Muscle of leg (tissue), 3 donors: ENCODE measurements at regions not wholly inside any gene's neighbourhood (a gene's known extent, or its start where the extent isn't known, plus 50 kb on each side); places are given as distances from the start of the nearest gene placed in this dataset.
"Not testable (repeated sequence)": the region's sequence is repeated elsewhere in the genome, so short reads cannot be mapped to it uniquely, and the experiment has no call there.

Experiments
- DNase-seq: peaks from one replicate; pipeline ENCODE4 v3.0.0; 2013
- H3K27ac ChIP-seq: one replicate; pipeline ENCODE4 v1.5.1; 2013; ENCODE audit warnings: mild to moderate bottlenecking, low read length, control low read depth
- H3K27me3 ChIP-seq: one replicate; pipeline ENCODE4 v1.6.1; 2013; ENCODE audit warnings: low read length; ENCODE audit not compliant: control insufficient read depth, insufficient read depth
- H3K36me3 ChIP-seq: one replicate; pipeline ENCODE4 v1.6.1; 2013; ENCODE audit warnings: low read length; ENCODE audit not compliant: control insufficient read depth, insufficient read depth
- H3K4me1 ChIP-seq: one replicate; pipeline ENCODE4 v1.6.1; 2013; ENCODE audit warnings: low read length; ENCODE audit not compliant: control insufficient read depth, insufficient read depth
- H3K4me3 ChIP-seq: one replicate; pipeline ENCODE4 v1.5.1; 2013; ENCODE audit warnings: low read length, control low read depth
- H3K9me3 ChIP-seq: replicated peaks from 2 replicates; pipeline ENCODE4 v1.6.1; 2013; ENCODE audit warnings: low read depth, low read length; ENCODE audit not compliant: control insufficient read depth
- WGBS: methylation state at CpG from one replicate; pipeline ENCODE4 v1.1.5; 2013; ENCODE audit warnings: missing lambda C conversion rate; ENCODE audit not compliant: insufficient coverage; 5-methylcytosine and 5-hydroxymethylcytosine counted together

DNA sequence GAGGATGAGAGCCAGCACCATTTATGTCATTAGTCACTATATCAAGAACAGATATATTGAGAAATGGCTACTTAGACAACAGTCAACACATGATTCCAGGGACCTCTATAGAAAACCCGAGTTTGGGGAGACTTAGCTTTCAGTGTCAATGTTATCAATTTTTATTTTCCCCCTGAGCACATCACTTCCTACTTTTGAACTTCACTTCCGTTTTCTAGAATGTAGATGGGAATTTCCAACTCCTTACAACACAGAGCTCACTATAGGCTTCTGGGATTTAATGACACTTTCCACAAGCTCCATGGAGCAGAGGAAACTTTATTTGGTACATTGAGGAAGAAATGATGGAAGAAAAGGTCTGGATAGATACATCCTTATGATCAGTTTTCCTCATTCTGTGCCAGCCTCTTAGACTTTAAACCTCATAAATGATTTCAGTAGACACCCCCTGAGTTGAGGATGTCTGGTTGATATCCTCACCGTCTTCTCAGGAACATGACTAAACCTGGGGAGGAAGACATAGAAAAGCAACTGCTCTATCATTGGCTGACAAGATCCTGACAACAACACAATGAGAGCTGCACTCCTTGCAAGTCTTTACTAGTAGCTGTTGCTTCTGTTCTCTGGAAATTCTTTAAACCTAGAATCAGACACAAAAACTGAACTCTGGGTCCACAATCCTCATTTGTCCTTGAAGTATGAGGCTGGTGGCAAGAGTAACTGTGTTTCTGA is 449.4 kb upstream of the OR4E1 start:
- Histone ChIP-seq H3K4me3 (no peak overlapping the region), H3K9me3 (no peaks in the 10 kb centered on the region), H3K4me1 (no peaks in the 10 kb centered on the region), H3K36me3 (no peaks in the 10 kb centered on the region), H3K27me3 (no peaks in the 10 kb centered on the region), H3K27ac (no peak overlapping the region)
- 100% methylated on average over 1 of the region's 3 CpGs for WGBS
- DNase-seq, result no peak

DNA sequence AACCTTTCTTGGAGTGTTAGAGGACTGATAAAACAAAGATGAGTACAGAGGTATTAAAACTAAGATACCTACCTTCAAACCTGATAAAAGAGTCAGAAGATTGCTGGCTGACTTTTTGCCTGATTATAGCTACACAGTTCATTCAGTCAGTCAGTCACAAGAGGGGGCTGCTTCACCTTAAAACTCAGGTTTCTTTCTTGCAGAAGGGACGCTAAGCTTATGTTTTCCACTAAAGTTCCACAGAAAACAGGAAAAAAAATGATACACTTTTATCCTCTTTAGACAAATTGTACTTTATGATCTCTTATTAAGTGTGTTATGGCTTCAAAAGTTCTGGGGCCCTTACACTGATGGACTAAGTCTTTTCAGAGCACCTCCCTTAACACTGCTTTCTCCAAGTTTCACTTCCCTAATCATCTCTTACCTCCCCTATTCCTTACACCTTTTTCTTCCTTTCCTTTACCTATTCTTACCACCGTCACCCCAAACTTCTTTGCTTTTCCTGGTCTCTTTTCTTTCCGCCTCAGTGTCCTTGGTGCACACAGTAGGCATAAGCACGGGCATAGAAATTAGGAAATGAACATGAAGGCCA is 448.7 kb upstream of the OR4E1 start:
- Histone ChIP-seq H3K27me3 (no peaks in the 10 kb centered on the region), H3K9me3 (no peaks in the 10 kb centered on the region), H3K4me1 (no peaks in the 10 kb centered on the region), H3K27ac (no peak overlapping the region), H3K4me3 (no peak overlapping the region), H3K36me3 (no peaks in the 10 kb centered on the region)
- WGBS, result no CpG with 5 or more reads among the region's 4 CpGs
- peak; percentile 5 for DNase-seq

DNA sequence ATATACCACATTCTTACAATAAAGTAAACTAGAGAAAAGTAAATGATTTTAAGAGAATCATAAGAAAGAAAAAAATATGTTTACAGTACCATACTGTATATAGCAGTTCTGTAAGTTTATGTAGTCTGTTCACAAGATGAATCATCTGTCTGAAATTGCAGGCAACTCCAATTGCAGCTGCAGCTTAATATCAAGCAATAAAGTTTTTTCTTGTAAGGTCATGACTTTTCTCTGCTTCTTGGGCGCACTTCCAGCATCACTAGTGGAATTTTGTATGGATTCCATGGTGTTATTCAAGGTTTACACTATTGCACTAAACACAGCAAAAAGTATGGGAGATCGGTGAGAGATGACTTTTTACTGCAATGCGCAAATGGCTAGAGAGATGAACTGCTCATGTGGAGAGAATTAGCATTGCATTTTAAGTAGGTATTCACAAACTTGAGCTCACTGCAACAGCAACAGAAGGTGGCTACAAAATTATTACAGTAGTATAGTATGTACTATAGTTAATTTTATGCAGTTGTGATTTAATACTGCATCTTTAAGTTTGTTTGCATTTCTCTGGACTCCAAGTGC is 445.4 kb upstream of the OR4E1 start:
- no peaks in the 10 kb centered on the region for H3K36me3 ChIP-seq
- peak; percentile 74 for DNase-seq
- no peak overlapping the region for H3K27ac ChIP-seq
- WGBS, result no CpG with 5 or more reads among the region's 3 CpGs
- no peak overlapping the region for H3K4me3 ChIP-seq
- H3K27me3 ChIP-seq, result no peaks in the 10 kb centered on the region
- H3K9me3 ChIP-seq, result no peaks in the 10 kb centered on the region
- no peaks in the 10 kb centered on the region for H3K4me1 ChIP-seq

DNA sequence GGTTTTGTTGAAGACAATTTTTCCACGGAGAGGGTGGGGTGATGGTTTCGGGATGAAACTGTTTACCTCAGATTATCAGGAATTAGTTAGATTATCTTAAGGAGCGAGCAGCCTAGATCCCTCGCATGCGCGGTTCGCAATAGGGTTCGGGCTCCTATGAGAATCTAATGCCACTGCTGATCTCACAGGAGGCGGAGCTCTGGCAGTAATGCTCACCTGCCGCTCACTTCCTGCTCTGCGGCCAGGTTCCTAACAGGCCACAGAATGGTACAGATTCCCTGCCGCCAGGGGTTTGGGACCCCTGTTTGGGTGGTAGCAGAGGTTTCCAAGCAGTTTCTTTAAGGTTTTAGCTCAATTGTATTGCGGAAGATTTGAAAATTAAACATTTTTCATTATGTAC is 439.8 kb upstream of the OR4E1 start:
- no peaks in the 10 kb centered on the region for H3K36me3 ChIP-seq
- WGBS, result 89% methylated on average over 7 of the region's 13 CpGs
- H3K4me1 ChIP-seq, result no peaks in the 10 kb centered on the region
- DNase-seq, result no peak
- no peak overlapping the region for H3K27ac ChIP-seq
- H3K27me3 ChIP-seq, result no peaks in the 10 kb centered on the region
- H3K4me3 ChIP-seq, result no peak overlapping the region
- H3K9me3 ChIP-seq, result no peaks in the 10 kb centered on the region

DNA sequence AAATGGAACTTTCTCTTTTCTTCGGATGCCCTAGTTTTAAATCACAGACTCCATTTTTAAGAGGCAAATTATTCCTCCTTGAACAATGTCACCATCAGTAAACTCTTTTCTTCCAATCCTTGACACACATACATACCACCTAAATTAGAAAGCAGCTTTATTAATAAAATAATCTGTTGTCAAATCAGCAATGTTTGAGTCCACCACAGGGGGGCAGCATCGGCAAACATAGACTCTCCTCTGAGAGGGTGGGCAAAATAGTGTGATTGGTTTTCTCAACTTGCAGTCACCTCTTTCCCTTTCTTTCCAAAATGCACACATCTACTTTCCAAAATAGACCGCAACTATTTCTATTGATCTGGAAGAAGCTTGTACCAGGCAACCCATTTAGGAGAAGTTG is 438.4 kb upstream of the OR4E1 start:
- Histone ChIP-seq H3K4me1 (no peaks in the 10 kb centered on the region), H3K4me3 (no peak overlapping the region), H3K9me3 (no peaks in the 10 kb centered on the region), H3K27me3 (no peaks in the 10 kb centered on the region), H3K27ac (no peak overlapping the region), H3K36me3 (no peaks in the 10 kb centered on the region)
- WGBS, result no CpG with 5 or more reads among the region's 3 CpGs
- no peak for DNase-seq

DNA sequence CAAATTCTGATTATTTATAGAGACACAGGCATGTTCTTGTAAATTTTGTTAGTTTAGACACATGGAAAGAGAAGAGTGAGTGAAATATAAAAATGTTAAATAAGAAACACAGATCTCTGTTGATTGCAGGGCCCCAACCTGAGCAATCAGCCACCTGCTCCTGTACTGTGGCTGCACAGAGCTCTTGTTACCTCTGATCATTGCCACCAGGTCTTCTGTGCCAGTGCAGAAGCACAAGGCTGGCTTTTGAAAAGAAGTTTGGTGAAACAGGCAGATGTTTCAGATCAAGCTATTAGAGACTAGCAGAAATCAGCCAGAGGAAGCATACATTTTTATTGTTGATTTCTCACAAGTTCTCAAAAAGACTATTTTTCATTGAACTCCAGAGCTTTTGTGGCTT is 434.1 kb upstream of the OR4E1 start:
- Histone ChIP-seq H3K27me3 (no peaks in the 10 kb centered on the region), H3K4me1 (no peaks in the 10 kb centered on the region), H3K27ac (no peak overlapping the region), H3K36me3 (no peaks in the 10 kb centered on the region), H3K4me3 (no peak overlapping the region), H3K9me3 (no peaks in the 10 kb centered on the region)
- no peak for DNase-seq

DNA sequence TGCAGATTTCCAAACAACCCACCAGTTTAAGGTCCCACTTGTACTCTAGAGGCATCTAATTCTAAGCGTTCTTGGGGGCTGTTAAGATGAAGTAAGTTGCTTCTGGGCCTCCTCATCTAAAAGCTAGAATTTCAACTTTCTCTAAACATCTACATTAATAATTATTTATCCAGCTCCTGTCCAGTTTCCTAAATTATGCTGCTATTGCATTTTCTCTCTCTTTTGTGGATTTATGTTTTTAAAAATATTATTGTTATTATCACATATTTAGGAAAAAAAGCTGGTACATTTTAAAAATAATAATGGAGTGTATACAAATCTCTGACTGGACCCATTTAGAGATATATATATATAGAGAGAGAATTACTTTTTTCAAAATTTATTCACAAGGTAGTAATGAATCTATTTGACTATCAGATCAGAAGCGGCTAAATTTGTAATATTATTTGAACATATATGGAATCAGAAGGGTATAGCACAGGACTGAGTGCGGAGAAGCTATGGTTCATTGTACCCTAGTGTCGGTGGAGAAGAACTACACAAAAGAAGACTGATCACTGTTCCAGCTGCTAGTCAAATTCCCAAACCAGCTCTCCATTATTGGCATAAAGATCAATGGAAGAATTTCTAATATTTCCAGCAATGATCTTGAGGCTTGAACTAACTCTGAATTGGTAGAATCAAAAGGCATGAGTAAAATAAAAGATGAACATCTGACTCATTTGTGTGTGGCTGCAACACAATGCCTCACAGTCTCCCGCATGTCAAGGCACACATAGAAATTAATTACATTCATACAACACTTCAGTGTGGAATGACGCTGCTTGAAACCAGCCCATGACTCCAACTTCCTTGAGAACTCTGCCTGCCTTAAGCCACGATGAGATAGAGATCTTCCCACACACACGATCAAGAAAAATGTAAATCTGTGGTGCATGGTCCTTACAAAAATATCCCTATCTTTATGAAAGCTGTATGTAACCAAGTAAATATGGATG is 433.4 kb upstream of the OR4E1 start:
- no peaks in the 10 kb centered on the region for H3K9me3 ChIP-seq
- no peaks in the 10 kb centered on the region for H3K4me1 ChIP-seq
- H3K27ac ChIP-seq, result no peak overlapping the region
- no peak overlapping the region for H3K4me3 ChIP-seq
- no peaks in the 10 kb centered on the region for H3K27me3 ChIP-seq
- no peaks in the 10 kb centered on the region for H3K36me3 ChIP-seq
- DNase-seq, result no peak
- WGBS, result 80% methylated on average over 1 of the region's 8 CpGs

DNA sequence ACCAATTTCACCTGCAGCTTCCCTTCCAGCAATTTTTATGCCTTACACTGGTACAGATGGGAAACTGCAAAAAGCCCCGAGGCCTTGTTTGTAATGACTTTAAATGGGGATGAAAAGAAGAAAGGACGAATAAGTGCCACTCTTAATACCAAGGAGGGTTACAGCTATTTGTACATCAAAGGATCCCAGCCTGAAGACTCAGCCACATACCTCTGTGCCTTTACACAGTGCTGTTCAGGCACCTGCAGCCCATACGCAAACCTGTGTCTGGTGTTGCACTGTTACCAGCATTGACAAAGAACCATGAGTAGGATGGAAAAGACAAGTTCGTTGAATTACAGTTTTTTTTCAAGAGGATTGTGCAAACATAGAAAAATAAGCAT is 432.0 kb upstream of the OR4E1 start:
- DNase-seq, result no peak
- Histone ChIP-seq H3K9me3 (no peaks in the 10 kb centered on the region), H3K4me3 (no peak overlapping the region), H3K36me3 (no peaks in the 10 kb centered on the region), H3K4me1 (no peaks in the 10 kb centered on the region), H3K27ac (no peak overlapping the region), H3K27me3 (no peaks in the 10 kb centered on the region)
- WGBS, result no CpG with 5 or more reads among the region's 4 CpGs

DNA sequence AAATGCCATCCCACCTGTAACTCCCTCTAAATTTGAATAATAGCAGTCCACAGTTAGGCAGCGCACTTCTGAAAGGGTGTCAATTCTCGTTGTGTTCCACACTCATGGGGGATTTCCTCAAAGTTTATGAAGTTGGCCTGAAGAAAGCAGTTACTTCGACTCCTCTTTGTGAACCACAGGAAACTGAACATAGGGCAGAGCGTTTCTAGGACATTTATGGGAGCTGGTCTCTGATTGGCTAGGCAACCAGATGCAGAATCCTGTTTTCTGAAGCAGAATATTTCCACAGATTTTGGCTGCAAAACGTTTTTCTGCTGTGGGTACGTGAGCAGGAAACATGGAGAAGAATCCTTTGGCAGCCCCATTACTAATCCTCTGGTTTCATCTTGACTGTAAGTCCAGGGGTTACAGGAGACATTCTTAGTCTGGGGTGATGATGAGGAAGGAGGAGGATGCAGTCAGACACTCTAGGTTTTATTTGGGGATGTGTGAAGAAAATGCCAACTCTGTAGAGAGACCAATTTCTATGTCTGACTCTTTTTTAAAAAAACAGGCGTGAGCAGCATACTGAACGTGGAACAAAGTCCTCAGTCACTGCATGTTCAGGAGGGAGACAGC is 431.5 kb upstream of the OR4E1 start:
- Histone ChIP-seq H3K9me3 (no peaks in the 10 kb centered on the region), H3K27me3 (no peaks in the 10 kb centered on the region), H3K27ac (no peak overlapping the region), H3K4me3 (no peak overlapping the region), H3K36me3 (no peaks in the 10 kb centered on the region), H3K4me1 (no peaks in the 10 kb centered on the region)
- WGBS, result 29% methylated on average over 3 of the region's 8 CpGs
- no peak for DNase-seq

DNA sequence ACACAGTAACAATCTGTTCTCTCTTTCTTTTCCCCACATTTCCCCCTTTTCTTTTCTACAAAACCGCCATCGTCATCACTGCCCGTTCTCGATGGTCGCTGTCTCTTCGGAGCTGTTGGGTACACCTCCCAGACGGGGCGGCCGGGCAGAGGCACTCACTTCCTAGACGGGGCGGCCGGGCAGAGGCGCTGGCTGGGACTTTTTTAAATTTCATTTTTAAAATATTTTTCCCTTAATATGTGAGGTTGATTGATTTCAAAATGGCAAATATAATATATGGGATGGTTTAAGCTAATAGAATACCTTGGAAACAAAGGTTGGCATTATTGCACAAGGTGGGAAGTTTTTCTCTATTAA is 427.1 kb upstream of the OR4E1 start:
- H3K4me3 ChIP-seq, H3K9me3 ChIP-seq, H3K4me1 ChIP-seq, H3K27me3 ChIP-seq, H3K36me3 ChIP-seq, DNase-seq, H3K27ac ChIP-seq: not testable (repeated sequence)
- 100% methylated on average over 2 of the region's 13 CpGs for WGBS
